Spleen (tissue), 11 donors: ENCODE measurements at regions not wholly inside any gene's neighbourhood (a gene's known extent, or its start where the extent isn't known, plus 50 kb on each side); places are given as distances from the start of the nearest gene placed in this dataset.
"Not testable (repeated sequence)": the region's sequence is repeated elsewhere in the genome, so short reads cannot be mapped to it uniquely, and the experiment has no call there.

Source experiments
- DNase-seq: peaks from one replicate; pipeline ENCODE4 v3.0.0-alpha.2; 2020
- H3K27ac ChIP-seq, 8 donors: fragments of 200-600 bp; sonication (generic) in 7 of 8; 1 replicate in 4 of 8; 2 replicates in 4 of 8; pipeline versions ENCODE4 v1.5.0 to v1.8.0; 2016 to 2021; ENCODE audit warnings: inconsistent platforms in 4 of 8, mild to moderate bottlenecking in 4 of 8, moderate library complexity in 1 of 8
- H3K27me3 ChIP-seq, 7 donors: fragments of 200-600 bp; sonication (generic) in 6 of 7; replicated peaks in 1 of 7; 1 replicate in 4 of 7; 2 replicates in 3 of 7; pipeline versions ENCODE4 v1.5.0 to v1.8.0; 2016 to 2021; ENCODE audit warnings: inconsistent platforms in 3 of 7, mild to moderate bottlenecking in 1 of 7
- H3K36me3 ChIP-seq, 6 donors: fragments of 200-600 bp; sonication (generic) in 5 of 6; 1 replicate in 4 of 6; 2 replicates in 2 of 6; pipeline versions ENCODE4 v1.5.0 to v1.8.0; 2016 to 2021; ENCODE audit warnings: inconsistent platforms in 2 of 6
- H3K4me1 ChIP-seq, 6 donors: fragments of 200-600 bp; sonication (generic) in 5 of 6; 1 replicate in 3 of 6; 2 replicates in 3 of 6; pipeline versions ENCODE4 v1.5.0 to v1.8.0; 2016 to 2021; ENCODE audit warnings: inconsistent platforms in 3 of 6
- H3K4me3 ChIP-seq, 8 donors: fragments of 200-600 bp; sonication (generic) in 7 of 8; 1 replicate in 4 of 8; 2 replicates in 4 of 8; pipeline versions ENCODE4 v1.5.0 to v1.8.0; 2016 to 2021; ENCODE audit warnings: inconsistent platforms in 4 of 8, mild to moderate bottlenecking in 4 of 8, moderate library complexity in 2 of 8
- H3K9me3 ChIP-seq, 8 donors: fragments of 200-600 bp; sonication (generic) in 7 of 8; 1 replicate in 4 of 8; 2 replicates in 4 of 8; pipeline versions ENCODE4 v1.5.0 to v1.8.0; 2016 to 2021; ENCODE audit warnings: inconsistent platforms in 4 of 8
- CTCF ChIP-seq, 11 experiments: fragments of 200-600 bp in 7 of 11; fragments of 450-650 bp in 4 of 11; sonication (generic) in 4 of 11; IDR thresholded peaks in 8 of 11; conservative IDR thresholded peaks in 3 of 11; 1 replicate in 7 of 11; 2 replicates in 4 of 11; pipeline versions ENCODE4 v1.4.0 to v1.8.0; 2016 to 2021; ENCODE audit warnings: antibody characterized with exemption in 11 of 11, inconsistent platforms in 4 of 11, mild to moderate bottlenecking in 1 of 11
- POLR2A ChIP-seq, 3 donors: fragments of 450-650 bp; IDR thresholded peaks; one replicate each; pipeline ENCODE4 v1.5.1; 2017; ENCODE audit warnings: antibody characterized with exemption in 3 of 3, mild to moderate bottlenecking in 1 of 3
- POLR2AphosphoS5 ChIP-seq, 3 donors: sonication (generic); formaldehyde crosslinking; IDR thresholded peaks; one replicate each; pipeline ENCODE4 v1.5.1; 2017; ENCODE audit warnings: antibody characterized with exemption in 3 of 3
- WGBS, 5 donors: extraction: QIAGEN DNeasy Blood & Tissue Kit in 3 of 5; methylation state at CpG; one replicate each; pipeline versions ENCODE4 v1.1.5 to v1.1.7; 2013 to 2018; 5-methylcytosine and 5-hydroxymethylcytosine counted together
- intact Hi-C: fragments of 100-400 bp; cut with DNase I; formaldehyde crosslinking; loops from one replicate; pipeline ENCODE4 v1.15.0; 2023; ENCODE audit warnings: low total_unique reads
- donor health status: healthy with polysubstance abuse.
- donor health status: DM: no; HTN: no; CAD: no; lungs with moderate emphysema.
- donor health status: DM: no; HTN: no; CAD: no.
- donor health status: Bipolar disorder and iron deficiency.
- donor health status: healthy.
- donor health status: DM: no; HTN: no; CAD: no.
- donor health status: DM: yes; HTN: yes; CAD: no.

- Histone ChIP-seq H3K4me1 (no peaks in the 10 kb centered on the region), H3K36me3 (no peaks in the 10 kb centered on the region), H3K27ac (no peak overlapping the region), H3K4me3 (no peak overlapping the region), H3K9me3 (peaks cover 0 to 28% (median 7%) of the 10 kb centered on the region in 8 donors), H3K27me3 (no peaks in the 10 kb centered on the region)
- 61 to 95% (median 90%) methylated on average over 1 of the region's 1 CpG for WGBS, 5 donors
- intact Hi-C loops, result no loop called here
- no peak for DNase-seq
- TF ChIP-seq CTCF (IDR thresholded peaks at IDR 0.05 in 8 of 11, conservative IDR thresholded peaks at IDR 0.05 in 3 of 11) (no peak), POLR2A (IDR thresholded peaks at IDR 0.05) (no peak), POLR2AphosphoS5 (IDR thresholded peaks at IDR 0.05) (no peak)
These were observed 219.0 kb downstream of the HTR1A start for GRCh38 chr5:63743096-63743798.

GRCh38 chr5:63732880-63733279 is 229.4 kb downstream of the HTR1A start:
- H3K27me3 ChIP-seq, DNase-seq, intact Hi-C loops, H3K36me3 ChIP-seq, H3K4me1 ChIP-seq, H3K4me3 ChIP-seq, H3K27ac ChIP-seq: not testable (repeated sequence)
- WGBS, 5 donors, result 70 to 90% (median 80%) methylated on average over 5 of the region's 5 CpGs
- peaks cover 0 to 24% (median 0%) of the 10 kb centered on the region in 8 donors for H3K9me3 ChIP-seq

GRCh38 chr5:63727583-63727982 is 234.7 kb downstream of the HTR1A start:
- TF ChIP-seq POLR2A (IDR thresholded peaks at IDR 0.05) (no peak), CTCF (IDR thresholded peaks at IDR 0.05 in 8 of 11, conservative IDR thresholded peaks at IDR 0.05 in 3 of 11) (no peak), POLR2AphosphoS5 (IDR thresholded peaks at IDR 0.05) (no peak)
- WGBS, 5 donors, result 47 to 58% (median 51%) methylated on average over 1 of the region's 1 CpG

GRCh38 chr5:63726496-63726895 is 235.7 kb downstream of the HTR1A start:
- H3K9me3 ChIP-seq, result peaks cover 0 to 2% (median 0%) of the 10 kb centered on the region in 8 donors
- H3K36me3 ChIP-seq, result no peaks in the 10 kb centered on the region
- H3K27me3 ChIP-seq, result no peaks in the 10 kb centered on the region
- no peak overlapping the region for H3K4me3 ChIP-seq
- H3K27ac ChIP-seq, result no peak overlapping the region
- no peaks in the 10 kb centered on the region for H3K4me1 ChIP-seq
- TF ChIP-seq POLR2AphosphoS5 (IDR thresholded peaks at IDR 0.05) (no peak), CTCF (IDR thresholded peaks at IDR 0.05 in 8 of 11, conservative IDR thresholded peaks at IDR 0.05 in 3 of 11) (no peak), POLR2A (IDR thresholded peaks at IDR 0.05) (no peak)
- no peak for DNase-seq
- 11 to 34% (median 12%) methylated on average over 2 of the region's 2 CpGs for WGBS, 5 donors
- intact Hi-C loops, result no loop called here

More at GRCh38 chr5:63727583-63727982, 234.7 kb downstream of the HTR1A start:
- Histone ChIP-seq H3K4me1 (no peaks in the 10 kb centered on the region), H3K9me3 (peaks cover 0 to 4% (median 0%) of the 10 kb centered on the region in 8 donors), H3K27me3 (no peaks in the 10 kb centered on the region), H3K4me3 (no peak overlapping the region), H3K27ac (no peak overlapping the region), H3K36me3 (no peaks in the 10 kb centered on the region)
- DNase-seq, result no peak
- intact Hi-C loops, result no loop called here
